ENCODE measurements at regions not wholly inside any gene's neighbourhood (a gene's known extent, or its start where the extent isn't known, plus 50 kb on each side); places are given as distances from the start of the nearest gene placed in this dataset.

GRCh38 chr10:83871187-83872081 is 267.9 kb upstream of the GHITM start:
- DNase-seq (ENCODE audit: low read depth in 2 of 2): peak; percentile 37 to 40

- DNase-seq (ENCODE audit: low read depth in 2 of 2): no peak
These were observed 259.0 kb upstream of the GHITM start for GRCh38 chr10:83880252-83880791.

- no peak for DNase-seq (ENCODE audit: low read depth in 2 of 2)
These were observed 257.6 kb upstream of the GHITM start for GRCh38 chr10:83881661-83882060.

- no peak for DNase-seq (ENCODE audit: low read depth in 2 of 2)
These were observed 252.4 kb upstream of the GHITM start for GRCh38 chr10:83886871-83887270.

- no peak for DNase-seq (ENCODE audit: low read depth in 2 of 2)
These were observed 246.6 kb upstream of the GHITM start for GRCh38 chr10:83892737-83893136.

- DNase-seq (ENCODE audit: low read depth in 2 of 2): no peak
These were observed 243.1 kb upstream of the GHITM start for GRCh38 chr10:83896219-83896618.

- DNase-seq (ENCODE audit: low read depth in 2 of 2): no peak
These were observed 241.7 kb upstream of the GHITM start for GRCh38 chr10:83897626-83898025.

- no peak for DNase-seq (ENCODE audit: low read depth in 2 of 2)
These were observed 230.8 kb upstream of the GHITM start for GRCh38 chr10:83908506-83908905.

GRCh38 chr10:83909001-83909400 is 230.3 kb upstream of the GHITM start:
- DNase-seq (ENCODE audit: low read depth in 2 of 2): no peak

- no peak for DNase-seq (ENCODE audit: low read depth in 2 of 2)
These were observed 223.5 kb upstream of the GHITM start for GRCh38 chr10:83915801-83916200.

GRCh38 chr10:83917537-83918506 is 221.5 kb upstream of the GHITM start:
- DNase-seq (ENCODE audit: low read depth in 2 of 2): no peak

- DNase-seq (ENCODE audit: low read depth in 2 of 2): no peak
These were observed 220.1 kb upstream of the GHITM start for GRCh38 chr10:83919187-83919586.

GRCh38 chr10:83921984-83922860 is 217.1 kb upstream of the GHITM start:
- DNase-seq (ENCODE audit: low read depth in 2 of 2): no peak

GRCh38 chr10:83925133-83925532 is 214.2 kb upstream of the GHITM start:
- DNase-seq (ENCODE audit: low read depth in 2 of 2): no peak

GRCh38 chr10:83926606-83927005 is 212.7 kb upstream of the GHITM start:
- DNase-seq (ENCODE audit: low read depth in 2 of 2): no peak

- no peak for DNase-seq (ENCODE audit: low read depth in 2 of 2)
These were observed 212.1 kb upstream of the GHITM start for GRCh38 chr10:83927166-83927565.

- DNase-seq (ENCODE audit: low read depth in 2 of 2): no peak
These were observed 209.9 kb upstream of the GHITM start for GRCh38 chr10:83929399-83929798.

GRCh38 chr10:83931669-83932068 is 207.6 kb upstream of the GHITM start:
- no peak for DNase-seq (ENCODE audit: low read depth in 2 of 2)

- DNase-seq (ENCODE audit: low read depth in 2 of 2): no peak
These were observed 207.1 kb upstream of the GHITM start for GRCh38 chr10:83932245-83932644.

- no peak for DNase-seq (ENCODE audit: low read depth in 2 of 2)
These were observed 205.2 kb upstream of the GHITM start for GRCh38 chr10:83934062-83934461.

GRCh38 chr10:83934641-83935338 is 204.5 kb upstream of the GHITM start:
- DNase-seq (ENCODE audit: low read depth in 2 of 2): no peak
